ENCODE measurements at regions not wholly inside any gene's neighbourhood (a gene's known extent, or its start where the extent isn't known, plus 50 kb on each side); places are given as distances from the start of the nearest gene placed in this dataset.
"Not testable (repeated sequence)": the region's sequence is repeated elsewhere in the genome, so short reads cannot be mapped to it uniquely, and the experiment has no call there.

DNA sequence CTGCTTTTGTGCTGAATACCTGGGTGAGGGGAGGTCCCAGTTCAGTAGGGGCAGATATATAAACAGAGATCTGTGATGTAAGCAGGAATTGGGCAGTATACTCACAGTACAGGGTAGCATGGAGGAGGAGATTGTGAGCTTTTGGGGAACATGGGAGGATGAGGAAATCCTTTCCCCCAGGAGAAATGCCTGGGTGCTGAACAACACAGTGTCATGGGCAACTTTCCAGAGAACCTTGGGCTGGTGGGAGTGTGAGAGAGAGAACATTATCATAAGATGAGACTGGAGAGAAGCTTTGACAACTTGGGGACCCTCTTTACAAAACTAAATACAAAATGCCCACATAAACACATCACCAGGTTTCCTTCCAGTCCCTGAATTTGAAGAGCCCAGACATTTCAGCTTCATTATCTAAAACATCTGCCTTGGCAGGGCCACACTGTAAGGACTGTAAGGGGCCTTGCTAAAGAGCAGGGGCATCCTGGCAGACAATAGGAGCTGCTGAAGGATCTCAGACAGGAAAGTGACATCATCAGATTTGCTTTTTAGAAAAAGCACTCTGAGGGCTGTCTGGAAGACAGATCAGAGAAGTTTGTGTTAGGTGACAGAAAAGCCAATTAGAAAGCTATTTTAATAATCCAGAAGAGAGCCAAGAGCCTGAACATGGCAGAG lies 105.1 kb upstream of the FOXN2 start:
- no peak overlapping the region for H3K27ac Mint-ChIP-seq
- no peaks in the 10 kb centered on the region for H3K9me3 Mint-ChIP-seq
- peaks cover 2% of the 10 kb centered on the region for H3K36me3 Mint-ChIP-seq
- H3K4me1 Mint-ChIP-seq: peaks cover 3 to 12% (median 9%) of the 10 kb centered on the region in 3 donors
- H3K27me3 Mint-ChIP-seq: no peaks in the 10 kb centered on the region
- no peak overlapping the region for H3K4me3 Mint-ChIP-seq

DNA sequence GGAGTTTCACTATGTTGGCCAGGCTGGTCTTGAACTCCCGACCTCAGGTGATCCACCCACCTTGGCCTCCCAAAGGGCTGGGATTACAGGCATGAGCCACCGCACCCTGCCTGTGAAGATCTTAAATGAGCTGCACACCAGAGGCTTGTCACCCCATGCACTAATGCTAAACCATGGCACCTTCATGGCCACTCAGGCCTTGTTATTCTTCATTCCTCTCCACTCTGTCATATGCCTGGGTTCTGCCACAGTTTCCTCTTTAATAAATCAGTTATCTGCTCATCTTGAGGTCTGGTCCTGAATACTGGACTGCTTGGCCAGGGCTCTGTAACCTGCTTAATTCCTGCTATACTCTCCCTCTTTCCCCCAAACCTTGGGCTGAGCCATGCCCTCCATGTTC lies 104.3 kb upstream of the FOXN2 start:
- Mint-ChIP-seq H3K4me3 (no peak overlapping the region), H3K9me3 (no peaks in the 10 kb centered on the region), H3K27me3 (no peaks in the 10 kb centered on the region), H3K4me1 (peaks cover 3 to 11% (median 9%) of the 10 kb centered on the region in 3 donors), H3K36me3 (peaks cover 2% of the 10 kb centered on the region), H3K27ac (no peak overlapping the region)

- no peak overlapping the region for H3K27ac Mint-ChIP-seq
Measured at GRCh38 chr2:48213646-48214045, 100.8 kb upstream of the FOXN2 start.

DNA sequence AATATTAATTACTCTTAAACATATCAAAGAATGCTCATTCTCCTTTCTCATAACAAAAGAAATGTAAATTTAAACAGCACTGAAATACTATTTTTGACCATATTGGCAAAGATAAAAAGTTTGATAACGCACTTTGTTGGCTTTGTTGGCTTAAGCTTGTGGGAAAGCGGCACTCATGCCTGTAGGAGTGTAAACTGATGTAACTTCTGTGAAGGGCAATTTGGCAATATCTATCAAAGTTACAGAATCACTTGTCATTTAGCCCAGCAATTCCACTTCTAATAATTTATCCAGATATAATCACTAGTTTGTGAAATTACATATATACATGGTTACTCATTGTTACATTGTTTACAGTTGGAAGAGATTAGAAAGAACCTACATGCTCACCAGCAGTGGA lies 96.3 kb upstream of the FOXN2 start:
- Mint-ChIP-seq H3K4me3 (no peak overlapping the region), H3K4me1 (no peaks in the 10 kb centered on the region), H3K9me3 (no peaks in the 10 kb centered on the region), H3K27me3 (no peaks in the 10 kb centered on the region), H3K27ac (no peak overlapping the region), H3K36me3 (peaks cover 2% of the 10 kb centered on the region)

More at GRCh38 chr2:48213646-48214045, 100.8 kb upstream of the FOXN2 start:
- Mint-ChIP-seq H3K36me3 (no peaks in the 10 kb centered on the region), H3K4me1 (peaks cover 0 to 2% (median 0%) of the 10 kb centered on the region in 3 donors), H3K9me3 (no peaks in the 10 kb centered on the region), H3K27me3 (no peaks in the 10 kb centered on the region), H3K4me3 (no peak overlapping the region)

DNA sequence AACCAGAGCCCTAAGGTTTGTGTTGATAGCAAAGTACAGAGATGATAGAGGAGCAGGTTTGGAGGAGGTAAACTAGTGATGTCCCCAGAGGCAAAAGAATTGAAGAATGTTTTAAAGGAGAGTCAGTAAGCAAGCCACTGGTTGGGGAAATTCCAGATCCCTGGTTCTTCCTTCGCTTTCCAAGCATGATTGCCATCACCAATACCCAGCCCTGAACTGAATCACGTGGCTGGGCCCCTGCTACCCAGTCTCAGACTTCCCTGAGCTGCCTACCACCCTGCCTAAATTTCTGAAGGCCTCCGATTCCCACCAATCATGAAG lies 95.3 kb upstream of the FOXN2 start:
- no peaks in the 10 kb centered on the region for H3K4me1 Mint-ChIP-seq
- peak overlapping the region in 1 of 3 donors; percentile 70 for H3K27ac Mint-ChIP-seq
- no peaks in the 10 kb centered on the region for H3K27me3 Mint-ChIP-seq
- H3K36me3 Mint-ChIP-seq: peaks cover 2% of the 10 kb centered on the region
- no peaks in the 10 kb centered on the region for H3K9me3 Mint-ChIP-seq
- H3K4me3 Mint-ChIP-seq: no peak overlapping the region

DNA sequence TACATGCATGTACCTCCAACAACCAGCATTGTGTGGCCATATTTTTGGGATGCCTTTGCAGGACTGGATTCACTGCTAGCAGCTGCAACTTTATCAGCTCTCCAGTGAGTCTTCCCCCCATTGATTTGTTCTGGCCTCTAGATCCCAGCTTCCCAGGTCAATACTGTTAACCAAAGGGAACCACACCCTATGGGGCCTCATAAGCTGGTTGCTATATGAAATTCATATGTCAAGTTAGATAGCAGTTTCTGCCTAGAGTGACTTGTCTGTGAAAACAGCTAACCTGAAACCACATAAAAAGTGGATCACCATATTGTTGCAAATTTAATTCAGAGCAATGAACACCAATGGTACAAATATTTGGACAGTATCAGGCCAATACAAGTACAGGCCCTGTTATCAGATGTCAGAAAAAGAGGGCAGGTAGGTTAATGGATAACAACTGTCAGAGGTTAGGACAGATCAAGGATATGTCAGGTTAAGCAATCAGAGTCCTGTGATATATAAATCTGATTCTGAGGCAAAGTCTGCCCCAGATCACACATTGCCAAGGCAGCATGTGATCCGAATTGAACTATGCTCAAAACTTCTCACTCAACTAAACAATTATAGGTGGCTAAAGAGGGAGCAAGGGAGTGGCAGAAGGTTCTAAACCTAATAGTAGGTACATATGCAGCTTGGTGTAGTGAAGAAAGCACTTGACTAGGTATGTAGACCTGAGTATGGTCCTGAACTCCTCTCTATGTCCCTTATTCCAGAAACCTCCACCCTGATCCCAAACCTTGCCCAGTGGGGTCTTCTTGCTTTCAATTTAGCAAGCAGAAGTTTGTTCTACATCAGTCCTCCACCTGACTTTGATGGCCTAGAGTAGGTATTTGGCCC lies 94.7 kb upstream of the FOXN2 start:
- H3K36me3 Mint-ChIP-seq: peaks cover 2% of the 10 kb centered on the region
- no peaks in the 10 kb centered on the region for H3K27me3 Mint-ChIP-seq
- H3K4me1 Mint-ChIP-seq: no peaks in the 10 kb centered on the region
- H3K27ac Mint-ChIP-seq: peak overlapping the region in 1 of 3 donors; percentile 70
- H3K4me3 Mint-ChIP-seq: no peak overlapping the region
- no peaks in the 10 kb centered on the region for H3K9me3 Mint-ChIP-seq

- H3K9me3 Mint-ChIP-seq: no peaks in the 10 kb centered on the region
- peaks cover 2% of the 10 kb centered on the region for H3K36me3 Mint-ChIP-seq
- H3K27ac Mint-ChIP-seq: no peak overlapping the region
- H3K4me3 Mint-ChIP-seq: no peak overlapping the region
- no peaks in the 10 kb centered on the region for H3K4me1 Mint-ChIP-seq
- no peaks in the 10 kb centered on the region for H3K27me3 Mint-ChIP-seq
Measured at GRCh38 chr2:48220501-48220900, 94.0 kb upstream of the FOXN2 start.

DNA sequence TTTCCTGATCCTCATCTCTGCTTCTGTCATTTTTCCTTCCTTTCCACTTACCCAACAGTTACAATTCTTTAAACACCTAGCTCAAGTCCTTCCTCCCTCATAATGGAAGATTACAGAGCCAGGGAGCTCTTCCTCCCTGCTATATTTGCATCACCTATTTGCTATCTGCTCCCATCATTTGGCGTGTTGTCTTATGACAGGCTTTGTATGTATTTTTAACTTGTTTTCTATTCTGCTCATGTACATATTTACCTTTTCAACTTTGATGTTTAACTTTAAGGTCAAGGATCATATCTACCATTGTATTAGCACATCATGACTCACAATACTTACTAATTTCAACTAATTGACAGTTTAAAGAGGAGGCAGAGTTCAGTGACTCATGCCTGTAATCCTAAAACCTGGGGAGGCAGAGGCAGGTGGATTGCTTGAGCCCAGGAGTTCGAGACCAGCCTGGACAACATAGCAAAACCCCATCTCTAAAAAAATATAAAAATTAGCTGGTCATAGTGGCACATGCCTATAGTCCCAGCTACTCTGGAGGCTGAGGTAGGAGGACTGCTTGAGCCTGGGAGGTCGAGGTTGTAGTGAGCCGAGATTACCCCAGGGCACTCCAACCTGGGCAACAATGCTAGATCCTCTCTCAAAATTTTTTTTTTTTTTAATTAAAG lies 92.5 kb upstream of the FOXN2 start:
- H3K9me3 Mint-ChIP-seq: no peaks in the 10 kb centered on the region
- peaks cover 0 to 1% (median 0%) of the 10 kb centered on the region in 3 donors for H3K4me1 Mint-ChIP-seq
- no peak overlapping the region for H3K27ac Mint-ChIP-seq
- no peak overlapping the region for H3K4me3 Mint-ChIP-seq
- no peaks in the 10 kb centered on the region for H3K27me3 Mint-ChIP-seq
- peaks cover 2% of the 10 kb centered on the region for H3K36me3 Mint-ChIP-seq

DNA sequence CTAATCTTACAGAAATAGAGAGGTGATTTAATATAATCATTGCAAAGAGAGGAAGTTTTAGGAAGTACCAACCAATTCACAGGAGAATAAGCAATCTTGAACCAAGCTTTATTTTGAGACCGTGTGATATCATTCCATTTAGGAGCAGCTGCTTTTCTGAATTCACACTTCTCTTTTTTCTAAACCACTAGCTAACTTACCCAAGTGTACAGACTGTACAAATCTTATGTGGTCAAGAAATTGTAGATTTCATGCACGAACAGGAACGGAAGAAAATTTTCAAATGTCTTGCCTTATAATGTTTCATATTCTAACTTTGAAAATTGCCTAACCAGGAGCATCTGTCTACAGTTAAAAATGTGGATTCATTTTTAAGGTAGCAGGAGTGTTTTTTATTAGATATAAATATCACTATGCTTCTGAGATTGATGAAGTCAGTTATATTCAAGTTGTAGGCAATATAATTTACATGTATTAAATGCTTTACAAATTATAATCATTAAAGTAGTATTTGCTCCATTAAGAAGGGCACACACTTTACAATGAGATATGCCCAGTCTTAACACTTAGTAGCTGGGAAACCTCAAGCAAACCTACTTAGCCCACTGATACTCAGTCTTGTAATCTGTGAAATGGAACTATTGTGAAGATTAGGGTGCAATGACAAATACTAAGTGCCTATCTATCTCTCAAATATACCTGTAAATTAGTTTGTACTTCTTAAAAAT lies 86.7 kb upstream of the FOXN2 start:
- Mint-ChIP-seq H3K27me3 (no peaks in the 10 kb centered on the region), H3K9me3 (no peaks in the 10 kb centered on the region), H3K4me3 (peak overlapping the region in 1 of 4 donors; percentile 46), H3K4me1 (peaks cover 6 to 12% (median 8%) of the 10 kb centered on the region in 3 donors), H3K36me3 (peaks cover 2% of the 10 kb centered on the region), H3K27ac (no peak overlapping the region)

GRCh38 chr2:48228345-48228684 lies 86.2 kb upstream of the FOXN2 start:
- peaks cover 2% of the 10 kb centered on the region for H3K36me3 Mint-ChIP-seq
- no peaks in the 10 kb centered on the region for H3K9me3 Mint-ChIP-seq
- H3K27me3 Mint-ChIP-seq: no peaks in the 10 kb centered on the region
- H3K4me1 Mint-ChIP-seq: peaks cover 6 to 12% (median 8%) of the 10 kb centered on the region in 3 donors
- no peak overlapping the region for H3K27ac Mint-ChIP-seq
- no peak overlapping the region for H3K4me3 Mint-ChIP-seq

- no peak overlapping the region for H3K27ac Mint-ChIP-seq
Measured at GRCh38 chr2:48229063-48229462, 85.4 kb upstream of the FOXN2 start.

GRCh38 chr2:48230834-48231233 lies 83.6 kb upstream of the FOXN2 start:
- Mint-ChIP-seq H3K4me3 (no peak overlapping the region), H3K9me3 (no peaks in the 10 kb centered on the region), H3K36me3 (peaks cover 2% of the 10 kb centered on the region), H3K4me1 (peaks cover 6 to 12% (median 8%) of the 10 kb centered on the region in 3 donors), H3K27me3 (no peaks in the 10 kb centered on the region), H3K27ac (no peak overlapping the region)

More at GRCh38 chr2:48229063-48229462, 85.4 kb upstream of the FOXN2 start:
- peaks cover 6 to 12% (median 8%) of the 10 kb centered on the region in 3 donors for H3K4me1 Mint-ChIP-seq
- no peak overlapping the region for H3K4me3 Mint-ChIP-seq
- peaks cover 2% of the 10 kb centered on the region for H3K36me3 Mint-ChIP-seq
- no peaks in the 10 kb centered on the region for H3K9me3 Mint-ChIP-seq
- no peaks in the 10 kb centered on the region for H3K27me3 Mint-ChIP-seq

DNA sequence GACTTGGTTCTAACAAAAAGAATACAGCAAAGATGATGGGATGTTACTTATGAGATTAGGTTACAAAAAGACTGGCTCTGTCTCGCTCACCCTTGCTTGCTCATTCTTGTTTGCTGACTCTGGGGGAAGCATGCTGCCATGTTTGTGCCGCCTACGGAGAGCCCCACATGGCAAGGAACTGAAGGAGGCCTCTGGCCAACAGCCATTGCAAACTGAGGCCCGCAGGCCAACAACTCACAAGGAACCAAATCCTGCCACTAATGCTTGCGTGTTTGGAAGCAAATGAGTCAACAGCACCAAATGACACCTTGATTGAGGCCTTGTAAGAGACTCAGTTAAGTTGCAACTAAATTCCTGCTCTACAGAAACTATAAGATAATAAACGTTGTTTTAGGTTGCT lies 82.1 kb upstream of the FOXN2 start:
- Mint-ChIP-seq H3K4me1 (peaks cover 5 to 16% (median 7%) of the 10 kb centered on the region in 3 donors), H3K9me3 (no peaks in the 10 kb centered on the region), H3K27ac (no peak overlapping the region), H3K36me3 (peaks cover 2% of the 10 kb centered on the region), H3K4me3 (no peak overlapping the region), H3K27me3 (no peaks in the 10 kb centered on the region)

GRCh38 chr2:48233005-48233404 lies 81.5 kb upstream of the FOXN2 start:
- Mint-ChIP-seq H3K4me3 (no peak overlapping the region), H3K9me3 (no peaks in the 10 kb centered on the region), H3K36me3 (peaks cover 2% of the 10 kb centered on the region), H3K27me3 (no peaks in the 10 kb centered on the region), H3K4me1 (peaks cover 0 to 11% (median 3%) of the 10 kb centered on the region in 3 donors), H3K27ac (no peak overlapping the region)

DNA sequence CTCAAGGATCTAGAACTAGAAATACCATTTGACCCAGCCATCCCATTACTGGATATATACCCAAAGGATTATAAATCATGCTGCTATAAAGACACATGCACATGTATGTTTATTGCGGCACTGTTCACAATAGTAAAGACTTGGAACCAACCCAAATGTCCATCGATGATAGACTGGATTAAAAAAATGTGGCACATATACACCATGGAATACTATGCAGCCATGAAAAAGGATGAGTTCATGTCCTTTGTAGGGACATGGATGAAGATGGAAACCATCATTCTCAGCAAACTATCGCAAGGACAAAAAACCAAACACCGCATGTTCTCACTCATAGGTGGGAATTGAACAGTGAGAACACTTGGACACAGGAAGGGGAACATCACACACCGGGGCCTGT lies 80.7 kb upstream of the FOXN2 start:
- not testable (repeated sequence) for H3K4me1 Mint-ChIP-seq, H3K36me3 Mint-ChIP-seq, H3K4me3 Mint-ChIP-seq, H3K27ac Mint-ChIP-seq, H3K9me3 Mint-ChIP-seq, H3K27me3 Mint-ChIP-seq
